IMR-90 (cell line): ENCODE measurements at regions not wholly inside any gene's neighbourhood (a gene's known extent, or its start where the extent isn't known, plus 50 kb on each side); places are given as distances from the start of the nearest gene placed in this dataset.

Experiments used
- ATAC-seq: fragments of 200-7000 bp; cut with Tn5 transposase; 2 replicates; pipeline ENCODE4 v1.9.1; 2020; ENCODE audit warnings: low read depth, mild to moderate bottlenecking, moderate library complexity
- BruUV-seq: library from RNA; stranded (reverse); fragments of 400-500 nt; replicated peaks from 2 replicates; lab custom pipeline; 2021; lab: Mats Ljungman, UMichigan
- CTCF ChIA-PET: fragments of 300-600 bp; formaldehyde crosslinking; extraction: SDS; loops from one replicate; lab custom pipeline; 2021; ENCODE audit warnings: antibody characterized with exemption; lab: Yijun Ruan, JAX
- POLR2A ChIA-PET: fragments of 300-600 bp; sonication (Branson Sonifier 250); formaldehyde crosslinking; loops from one replicate; lab custom pipeline; 2022; ENCODE audit warnings: antibody characterized with exemption; ENCODE audit not compliant: unreplicated experiment; lab: Charles Lee
- DNase-seq: peaks from one replicate; pipeline ENCODE4 v3.0.0; 2013
- H2AFZ ChIP-seq: replicated peaks from 2 replicates; pipeline ENCODE3; 2013; ENCODE audit warnings: low read length, mild to moderate bottlenecking; ENCODE audit not compliant: poor library complexity
- H2AK5ac ChIP-seq: 2 replicates; pipeline ENCODE4 v1.6.1; 2013; ENCODE audit warnings: low read depth, low read length, inconsistent platforms
- H2AK9ac ChIP-seq: replicated peaks from 2 replicates; pipeline ENCODE3; 2013; ENCODE audit warnings: mild to moderate bottlenecking, low read depth, low read length, moderate library complexity; ENCODE audit not compliant: poor library complexity
- H2BK120ac ChIP-seq: 2 replicates; pipeline ENCODE4 v1.6.1; 2013; ENCODE audit warnings: low read depth, low read length, inconsistent platforms
- H2BK15ac ChIP-seq: 3 replicates; pipeline ENCODE4 v1.6.1; 2013; ENCODE audit warnings: low read depth, low read length, inconsistent platforms
- H2BK20ac ChIP-seq: 2 replicates; pipeline ENCODE4 v1.6.1; 2013; ENCODE audit warnings: low read depth, mild to moderate bottlenecking, inconsistent platforms, low read length, moderate library complexity
- H2BK5ac ChIP-seq: 2 replicates; pipeline ENCODE4 v1.6.1; 2013; ENCODE audit warnings: mild to moderate bottlenecking, low read depth, low read length, inconsistent platforms; ENCODE audit not compliant: poor library complexity, severe bottlenecking
- H3K14ac ChIP-seq: replicated peaks from 2 replicates; pipeline ENCODE4 v1.6.1; 2013; ENCODE audit warnings: low read depth, low read length, inconsistent platforms
- H3K18ac ChIP-seq: 2 replicates; pipeline ENCODE4 v1.6.1; 2013; ENCODE audit warnings: low read depth, low read length, control low read depth
- H3K23ac ChIP-seq: 2 replicates; pipeline ENCODE4 v1.6.1; 2013; ENCODE audit warnings: low read depth, low read length, inconsistent platforms
- H3K27ac ChIP-seq: 2 replicates; pipeline ENCODE4 v1.5.1; 2013; ENCODE audit warnings: mild to moderate bottlenecking, control low read depth, low read length; ENCODE audit not compliant: insufficient read depth
- H3K27me3 ChIP-seq: 2 replicates; pipeline ENCODE4 v1.6.1; 2013; ENCODE audit warnings: low read length; ENCODE audit not compliant: control insufficient read depth, insufficient read depth
- H3K36me3 ChIP-seq: 2 replicates; pipeline ENCODE4 v1.6.1; 2013; ENCODE audit warnings: low read length, mixed read lengths; ENCODE audit not compliant: control insufficient read depth, insufficient read depth
- H3K4ac ChIP-seq: 2 replicates; pipeline ENCODE4 v1.6.1; 2013; ENCODE audit warnings: low read depth, low read length, inconsistent platforms
- H3K4me1 ChIP-seq: 2 replicates; pipeline ENCODE4 v1.6.1; 2013; ENCODE audit warnings: low read length, mixed read lengths; ENCODE audit not compliant: control insufficient read depth, insufficient read depth
- H3K4me2 ChIP-seq: 2 replicates; pipeline ENCODE4 v1.6.1; 2013; ENCODE audit warnings: low read depth, mild to moderate bottlenecking, control low read depth, low read length, moderate library complexity
- H3K4me3 ChIP-seq: 2 replicates; pipeline ENCODE4 v1.5.1; 2013; ENCODE audit warnings: low read depth, mild to moderate bottlenecking, control low read depth, low read length, moderate library complexity; ENCODE audit not compliant: insufficient read depth
- H3K56ac ChIP-seq: 2 replicates; pipeline ENCODE4 v1.6.1; 2013; ENCODE audit warnings: low read length, inconsistent platforms; ENCODE audit not compliant: insufficient read depth; ENCODE audit errors: extremely low read depth
- H3K79me1 ChIP-seq, 2 experiments: 2 replicates each; pipeline ENCODE4 v1.6.1; 2013; ENCODE audit warnings: low read length in 2 of 2, inconsistent platforms in 1 of 2, low read depth in 1 of 2
- H3K9ac ChIP-seq: 2 replicates; pipeline ENCODE4 v1.6.1; 2013; ENCODE audit warnings: low read depth, low read length, control low read depth
- H3K9me1 ChIP-seq: 2 replicates; pipeline ENCODE4 v1.6.1; 2013; ENCODE audit warnings: low read length, inconsistent platforms; ENCODE audit not compliant: insufficient read depth
- H3K9me3 ChIP-seq: 2 replicates; pipeline ENCODE4 v1.6.1; 2013; ENCODE audit warnings: low read length; ENCODE audit not compliant: control insufficient read depth, insufficient read depth
- H4K20me1 ChIP-seq: 2 replicates; pipeline ENCODE4 v1.6.1; 2013; ENCODE audit warnings: low read length, inconsistent platforms; ENCODE audit not compliant: insufficient read depth
- H4K5ac ChIP-seq: 2 replicates; pipeline ENCODE4 v1.6.1; 2013; ENCODE audit warnings: mild to moderate bottlenecking, low read depth, low read length, control low read depth
- H4K8ac ChIP-seq, 2 experiments: 2 replicates each; pipeline ENCODE4 v1.6.1; 2013; ENCODE audit warnings: low read depth in 2 of 2, low read length in 2 of 2, control low read depth in 1 of 2, inconsistent platforms in 1 of 2
- H4K91ac ChIP-seq: 2 replicates; pipeline ENCODE4 v1.6.1; 2013; ENCODE audit warnings: low read depth, low read length, inconsistent platforms; ENCODE audit not compliant: insufficient read depth
- BHLHE40 ChIP-seq: fragments of 150-350 bp; IDR thresholded peaks from 2 replicates; pipeline ENCODE4 v1.6.1; 2016; ENCODE audit warnings: mild to moderate bottlenecking, low read depth, low read length
- CEBPB ChIP-seq: IDR thresholded peaks from 2 replicates; pipeline ENCODE4 v1.6.1; 2012; ENCODE audit warnings: low read depth, low read length, improper control_type of control experiment
- CHD1 ChIP-seq: IDR thresholded peaks from 2 replicates; pipeline ENCODE4 v1.6.1; 2012; ENCODE audit warnings: low read depth, low read length, improper control_type of control experiment
- FOS ChIP-seq: fragments of 150-350 bp; IDR thresholded peaks from 2 replicates; pipeline ENCODE4 v1.6.1; 2016; ENCODE audit warnings: low read depth, low read length
- MXI1 ChIP-seq: IDR thresholded peaks from 2 replicates; pipeline ENCODE4 v1.6.1; 2012; ENCODE audit warnings: low read depth, mild to moderate bottlenecking, low read length, moderate library complexity, borderline replicate concordance
- NFE2L2 ChIP-seq: fragments of 150-350 bp; IDR thresholded peaks from 2 replicates; pipeline ENCODE4 v1.6.1; 2016; ENCODE audit warnings: low read depth, mild to moderate bottlenecking, low read length
- POLR2A ChIP-seq: IDR thresholded peaks from 2 replicates; pipeline ENCODE4 v1.6.1; 2012; ENCODE audit warnings: mild to moderate bottlenecking, low read depth, low read length
- RAD21 ChIP-seq: IDR thresholded peaks from 2 replicates; pipeline ENCODE4 v1.6.1; 2012; ENCODE audit warnings: low read length, improper control_type of control experiment
- RCOR1 ChIP-seq: IDR thresholded peaks from 2 replicates; pipeline ENCODE4 v1.6.1; 2012; ENCODE audit warnings: mild to moderate bottlenecking, low read length, improper control_type of control experiment; ENCODE audit not compliant: insufficient replicate concordance
- RFX5 ChIP-seq: IDR thresholded peaks from 2 replicates; pipeline ENCODE4 v1.8.0; 2012; ENCODE audit warnings: low read depth, mild to moderate bottlenecking, low read length, moderate library complexity
- SMC3 ChIP-seq: fragments of 150-350 bp; IDR thresholded peaks from 2 replicates; pipeline ENCODE4 v1.6.1; 2016; ENCODE audit warnings: low read depth, mild to moderate bottlenecking, antibody characterized with exemption, low read length, moderate library complexity
- WGBS, 2 experiments: methylation state at CpG; one replicate each; pipeline versions ENCODE4 v1.1.5 to v1.1.7; 2013; ENCODE audit warnings: missing lambda C conversion rate in 2 of 2; ENCODE audit not compliant: insufficient read length in 1 of 2; ENCODE audit errors: extremely low coverage in 2 of 2; 5-methylcytosine and 5-hydroxymethylcytosine counted together
- dilution Hi-C: fragments of 300-500 bp; cut with HindIII; formaldehyde crosslinking; loops from one replicate; pipeline ENCODE4 v1.14.3; 2018; ENCODE audit warnings: low sequenced_read_pairs; ENCODE audit not compliant: unreplicated experiment
- in situ Hi-C: fragments of 300-500 bp; cut with MboI; formaldehyde crosslinking; loops from 3 replicates; pipeline ENCODE4 v1.14.3; 2019; ENCODE audit warnings: low sequenced_read_pairs, inconsistent platforms, mixed read lengths
- intact Hi-C: fragments of 100-400 bp; cut with micrococcal nuclease; formaldehyde crosslinking; loops from 2 replicates; pipeline ENCODE4 v1.10.0; 2022
- TF ChIP-seq, protein P1 (sequence below): fragments of 150-350 bp; IDR thresholded peaks from 2 replicates; pipeline ENCODE4 v1.6.1; 2017; ENCODE audit warnings: mild to moderate bottlenecking, antibody characterized with exemption, low read length, low read depth
- TF ChIP-seq, protein P2 (sequence below): fragments of 150-350 bp; IDR thresholded peaks from 2 replicates; pipeline ENCODE4 v1.6.1; 2016; ENCODE audit warnings: low read depth, mild to moderate bottlenecking, low read length, moderate library complexity, borderline replicate concordance

DNA sequence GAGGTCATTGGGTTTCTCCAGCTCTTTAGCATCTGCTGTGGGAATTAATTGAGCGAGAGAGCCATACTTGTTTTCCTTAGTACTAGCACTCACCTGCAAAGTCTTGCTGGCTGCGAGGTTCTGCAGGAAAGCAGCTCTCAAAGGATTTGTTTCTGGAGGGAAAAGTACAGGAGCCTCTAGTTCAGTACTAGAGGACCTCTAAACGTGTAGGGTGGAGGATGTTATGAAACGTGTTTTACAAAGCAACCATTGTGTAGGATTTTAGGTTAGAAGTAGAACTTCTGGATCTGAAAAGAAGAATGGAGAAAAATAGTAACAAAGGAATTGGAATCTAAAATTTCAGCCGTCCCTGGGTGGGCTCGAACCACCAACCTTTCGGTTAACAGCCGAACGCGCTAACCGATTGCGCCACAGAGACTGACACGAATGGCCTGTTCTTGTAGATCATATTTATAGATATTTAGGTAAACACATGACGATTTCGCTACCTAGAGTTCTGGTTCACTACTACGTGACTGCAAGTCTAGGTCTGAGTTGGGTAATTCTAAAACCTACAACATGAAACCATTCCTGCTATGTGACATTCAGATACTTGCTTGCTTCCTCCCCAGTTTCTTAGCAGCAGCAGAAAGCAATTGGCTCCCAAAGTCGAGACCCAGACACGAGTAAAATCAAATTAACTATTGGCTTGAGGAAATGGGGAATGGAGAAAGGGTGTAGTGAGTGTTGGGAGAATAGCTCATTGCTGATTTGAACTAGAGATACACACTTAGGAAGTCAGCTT is 60.2 kb upstream of the CFAP126 start:
- no TSS peak for BruUV-seq
- ATAC-seq: peak; percentile 91
- no peak overlapping the region for H2BK5ac ChIP-seq
- WGBS, 2 experiments: 0% methylated on average over 2 of the region's 18 CpGs; no CpG with 5 or more reads in 1 of the 2 experiments
- peak overlapping the region; percentile 97 for H3K4me2 ChIP-seq
- H3K27me3 ChIP-seq: no peaks in the 10 kb centered on the region; the same call in 1 of the 2 replicates
- no peak overlapping the region for H2BK120ac ChIP-seq
- H3K9me1 ChIP-seq: no peaks in the 10 kb centered on the region
- H3K79me1 ChIP-seq: no peaks in the 10 kb centered on the region
- H3K4me1 ChIP-seq: 0 out of 2 replicates have a peak, but pooled peaks cover 2% of the 10 kb centered on the region
- no peaks in the 10 kb centered on the region for H4K20me1 ChIP-seq
- TF ChIP-seq, protein P1, sequence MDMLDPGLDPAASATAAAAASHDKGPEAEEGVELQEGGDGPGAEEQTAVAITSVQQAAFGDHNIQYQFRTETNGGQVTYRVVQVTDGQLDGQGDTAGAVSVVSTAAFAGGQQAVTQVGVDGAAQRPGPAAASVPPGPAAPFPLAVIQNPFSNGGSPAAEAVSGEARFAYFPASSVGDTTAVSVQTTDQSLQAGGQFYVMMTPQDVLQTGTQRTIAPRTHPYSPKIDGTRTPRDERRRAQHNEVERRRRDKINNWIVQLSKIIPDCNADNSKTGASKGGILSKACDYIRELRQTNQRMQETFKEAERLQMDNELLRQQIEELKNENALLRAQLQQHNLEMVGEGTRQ: no peak
- TF ChIP-seq SMC3 (no peak), RCOR1 (no peak), RFX5 (no peak), CHD1 (no peak), MXI1 (no peak), POLR2A (no peak), FOS (peak; percentile 93), BHLHE40 (no peak), RAD21 (no peak), CEBPB (peak; percentile 84), NFE2L2 (no peak)
- TF ChIP-seq, protein P2, sequence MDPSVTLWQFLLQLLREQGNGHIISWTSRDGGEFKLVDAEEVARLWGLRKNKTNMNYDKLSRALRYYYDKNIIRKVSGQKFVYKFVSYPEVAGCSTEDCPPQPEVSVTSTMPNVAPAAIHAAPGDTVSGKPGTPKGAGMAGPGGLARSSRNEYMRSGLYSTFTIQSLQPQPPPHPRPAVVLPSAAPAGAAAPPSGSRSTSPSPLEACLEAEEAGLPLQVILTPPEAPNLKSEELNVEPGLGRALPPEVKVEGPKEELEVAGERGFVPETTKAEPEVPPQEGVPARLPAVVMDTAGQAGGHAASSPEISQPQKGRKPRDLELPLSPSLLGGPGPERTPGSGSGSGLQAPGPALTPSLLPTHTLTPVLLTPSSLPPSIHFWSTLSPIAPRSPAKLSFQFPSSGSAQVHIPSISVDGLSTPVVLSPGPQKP: no peak
- H4K5ac ChIP-seq: no peak overlapping the region
- H3K36me3 ChIP-seq: no peaks in the 10 kb centered on the region
- H2AK9ac ChIP-seq: no peak overlapping the region
- H3K56ac ChIP-seq: no peak overlapping the region
- no peak overlapping the region for H2AFZ ChIP-seq
- no peak overlapping the region for H3K4ac ChIP-seq
- no peak overlapping the region for H2BK20ac ChIP-seq
- no peak overlapping the region for H2AK5ac ChIP-seq
- H4K91ac ChIP-seq: no peak overlapping the region
- no peak overlapping the region for H3K9ac ChIP-seq
- H3K27ac ChIP-seq: no peak overlapping the region
- no peak overlapping the region for H3K23ac ChIP-seq
- DNase-seq: peak; percentile 68
- no peak overlapping the region for H3K14ac ChIP-seq
- intact Hi-C loops: no loop called here
- no peak overlapping the region for H3K18ac ChIP-seq
- dilution Hi-C loops: no loop called here
- peak overlapping the region; percentile 62; the same call in 1 of the 2 replicates for H3K4me3 ChIP-seq
- in situ Hi-C loops: no loop called here
- no peak overlapping the region for H4K8ac ChIP-seq
- H2BK15ac ChIP-seq: no peak overlapping the region
- no peaks in the 10 kb centered on the region for H3K9me3 ChIP-seq
- ChIA-PET CTCF (no interaction called here), POLR2A (no interaction called here)
